Urinary bladder (tissue), 3 donors: ENCODE measurements at regions not wholly inside any gene's neighbourhood (a gene's known extent, or its start where the extent isn't known, plus 50 kb on each side); places are given as distances from the start of the nearest gene placed in this dataset.

Experiments used
- DNase-seq: peaks from one replicate; pipeline ENCODE4 v3.0.0-alpha.2; 2015; ENCODE audit errors: extremely low spot score
- H3K27ac ChIP-seq: one replicate; pipeline ENCODE4 v1.5.1; 2013; ENCODE audit warnings: low read depth, mild to moderate bottlenecking, moderate library complexity
- H3K36me3 ChIP-seq: one replicate; pipeline ENCODE4 v1.6.1; 2013; ENCODE audit warnings: mild to moderate bottlenecking, moderate library complexity; ENCODE audit not compliant: insufficient read depth
- H3K4me1 ChIP-seq: one replicate; pipeline ENCODE4 v1.6.1; 2013; ENCODE audit warnings: mild to moderate bottlenecking, moderate library complexity; ENCODE audit not compliant: insufficient read depth
- H3K4me3 ChIP-seq: one replicate; pipeline ENCODE4 v1.5.1; 2013; ENCODE audit warnings: low read depth, low read length
- WGBS: extraction: QIAGEN DNeasy Blood & Tissue Kit; methylation state at CpG from one replicate; pipeline ENCODE4 v1.1.7; 2013; 5-methylcytosine and 5-hydroxymethylcytosine counted together
- donor health status: healthy with polysubstance abuse.
- donor health status: healthy.

- Histone ChIP-seq H3K27ac (no peak overlapping the region), H3K4me3 (no peak overlapping the region), H3K36me3 (no peaks in the 10 kb centered on the region), H3K4me1 (no peaks in the 10 kb centered on the region)
- WGBS = 97% methylated on average over 5 of the region's 5 CpGs
- DNase-seq = no peak
These were observed 262.5 kb downstream of the BCOR start for GRCh38 chrX:39835241-39835640.

GRCh38 chrX:39835776-39836175 is 262.0 kb downstream of the BCOR start:
- no peak for DNase-seq
- WGBS = 97% methylated on average over 1 of the region's 1 CpG

GRCh38 chrX:39836802-39837420 is 260.8 kb downstream of the BCOR start:
- 68% methylated on average over 8 of the region's 8 CpGs for WGBS
- H3K36me3 ChIP-seq = no peaks in the 10 kb centered on the region
- no peaks in the 10 kb centered on the region for H3K4me1 ChIP-seq
- H3K27ac ChIP-seq = no peak overlapping the region
- H3K4me3 ChIP-seq = no peak overlapping the region
- no peak for DNase-seq

More at GRCh38 chrX:39835776-39836175, 262.0 kb downstream of the BCOR start:
- no peaks in the 10 kb centered on the region for H3K4me1 ChIP-seq
- no peak overlapping the region for H3K4me3 ChIP-seq
- no peaks in the 10 kb centered on the region for H3K36me3 ChIP-seq
- H3K27ac ChIP-seq = no peak overlapping the region

GRCh38 chrX:39837688-39838087 is 260.1 kb downstream of the BCOR start:
- 98% methylated on average over 2 of the region's 2 CpGs for WGBS
- DNase-seq = no peak
- Histone ChIP-seq H3K4me1 (no peaks in the 10 kb centered on the region), H3K36me3 (no peaks in the 10 kb centered on the region), H3K4me3 (no peak overlapping the region), H3K27ac (no peak overlapping the region)

GRCh38 chrX:39839371-39839770 is 258.4 kb downstream of the BCOR start:
- 82% methylated on average over 6 of the region's 6 CpGs for WGBS
- H3K27ac ChIP-seq = no peak overlapping the region
- H3K4me1 ChIP-seq = no peaks in the 10 kb centered on the region
- no peaks in the 10 kb centered on the region for H3K36me3 ChIP-seq
- H3K4me3 ChIP-seq = no peak overlapping the region
- DNase-seq = no peak

- no peak overlapping the region for H3K27ac ChIP-seq
- no peaks in the 10 kb centered on the region for H3K36me3 ChIP-seq
- no peak overlapping the region for H3K4me3 ChIP-seq
- DNase-seq = no peak
- H3K4me1 ChIP-seq = no peaks in the 10 kb centered on the region
- 97% methylated on average over 14 of the region's 14 CpGs for WGBS
These were observed 257.6 kb downstream of the BCOR start for GRCh38 chrX:39840133-39840532.

- WGBS = 89% methylated on average over 20 of the region's 20 CpGs
- Histone ChIP-seq H3K27ac (no peak overlapping the region), H3K36me3 (no peaks in the 10 kb centered on the region), H3K4me3 (no peak overlapping the region), H3K4me1 (no peaks in the 10 kb centered on the region)
- DNase-seq = no peak
These were observed 257.1 kb downstream of the BCOR start for GRCh38 chrX:39840581-39841093.

- Histone ChIP-seq H3K36me3 (no peaks in the 10 kb centered on the region), H3K4me3 (no peak overlapping the region), H3K4me1 (no peaks in the 10 kb centered on the region), H3K27ac (no peak overlapping the region)
- no peak for DNase-seq
- WGBS = 77% methylated on average over 6 of the region's 6 CpGs
These were observed 256.2 kb downstream of the BCOR start for GRCh38 chrX:39841604-39842003.

GRCh38 chrX:39842281-39842973 is 255.3 kb downstream of the BCOR start:
- WGBS = 96% methylated on average over 10 of the region's 10 CpGs
- DNase-seq = no peak
- Histone ChIP-seq H3K4me1 (no peaks in the 10 kb centered on the region), H3K36me3 (no peaks in the 10 kb centered on the region), H3K27ac (no peak overlapping the region), H3K4me3 (no peak overlapping the region)

- WGBS = 89% methylated on average over 4 of the region's 4 CpGs
- DNase-seq = no peak
- no peaks in the 10 kb centered on the region for H3K4me1 ChIP-seq
- H3K4me3 ChIP-seq = no peak overlapping the region
- H3K27ac ChIP-seq = no peak overlapping the region
- H3K36me3 ChIP-seq = no peaks in the 10 kb centered on the region
These were observed 254.4 kb downstream of the BCOR start for GRCh38 chrX:39843318-39843717.

- no peak overlapping the region for H3K27ac ChIP-seq
- no peak overlapping the region for H3K4me3 ChIP-seq
- no peaks in the 10 kb centered on the region for H3K4me1 ChIP-seq
- 91% methylated on average over 9 of the region's 9 CpGs for WGBS
- H3K36me3 ChIP-seq = no peaks in the 10 kb centered on the region
- DNase-seq = no peak
These were observed 252.5 kb downstream of the BCOR start for GRCh38 chrX:39845233-39845632.

GRCh38 chrX:39846460-39846859 is 251.3 kb downstream of the BCOR start:
- no peak for DNase-seq
- no peaks in the 10 kb centered on the region for H3K4me1 ChIP-seq
- no peak overlapping the region for H3K27ac ChIP-seq
- no peak overlapping the region for H3K4me3 ChIP-seq
- no peaks in the 10 kb centered on the region for H3K36me3 ChIP-seq
- WGBS = 91% methylated on average over 4 of the region's 4 CpGs

GRCh38 chrX:39848243-39848642 is 249.5 kb downstream of the BCOR start:
- no peak overlapping the region for H3K27ac ChIP-seq
- 42% methylated on average over 5 of the region's 5 CpGs for WGBS
- no peak for DNase-seq

GRCh38 chrX:39848900-39849299 is 248.9 kb downstream of the BCOR start:
- no peak for DNase-seq
- 53% methylated on average over 7 of the region's 7 CpGs for WGBS

More at GRCh38 chrX:39848243-39848642, 249.5 kb downstream of the BCOR start:
- Histone ChIP-seq H3K4me1 (no peaks in the 10 kb centered on the region), H3K36me3 (no peaks in the 10 kb centered on the region), H3K4me3 (no peak overlapping the region)

More at GRCh38 chrX:39848900-39849299, 248.9 kb downstream of the BCOR start:
- Histone ChIP-seq H3K4me3 (no peak overlapping the region), H3K27ac (no peak overlapping the region), H3K4me1 (no peaks in the 10 kb centered on the region), H3K36me3 (no peaks in the 10 kb centered on the region)
